ENCODE measurements at regions not wholly inside any gene's neighbourhood (a gene's known extent, or its start where the extent isn't known, plus 50 kb on each side); places are given as distances from the start of the nearest gene placed in this dataset.

DNA sequence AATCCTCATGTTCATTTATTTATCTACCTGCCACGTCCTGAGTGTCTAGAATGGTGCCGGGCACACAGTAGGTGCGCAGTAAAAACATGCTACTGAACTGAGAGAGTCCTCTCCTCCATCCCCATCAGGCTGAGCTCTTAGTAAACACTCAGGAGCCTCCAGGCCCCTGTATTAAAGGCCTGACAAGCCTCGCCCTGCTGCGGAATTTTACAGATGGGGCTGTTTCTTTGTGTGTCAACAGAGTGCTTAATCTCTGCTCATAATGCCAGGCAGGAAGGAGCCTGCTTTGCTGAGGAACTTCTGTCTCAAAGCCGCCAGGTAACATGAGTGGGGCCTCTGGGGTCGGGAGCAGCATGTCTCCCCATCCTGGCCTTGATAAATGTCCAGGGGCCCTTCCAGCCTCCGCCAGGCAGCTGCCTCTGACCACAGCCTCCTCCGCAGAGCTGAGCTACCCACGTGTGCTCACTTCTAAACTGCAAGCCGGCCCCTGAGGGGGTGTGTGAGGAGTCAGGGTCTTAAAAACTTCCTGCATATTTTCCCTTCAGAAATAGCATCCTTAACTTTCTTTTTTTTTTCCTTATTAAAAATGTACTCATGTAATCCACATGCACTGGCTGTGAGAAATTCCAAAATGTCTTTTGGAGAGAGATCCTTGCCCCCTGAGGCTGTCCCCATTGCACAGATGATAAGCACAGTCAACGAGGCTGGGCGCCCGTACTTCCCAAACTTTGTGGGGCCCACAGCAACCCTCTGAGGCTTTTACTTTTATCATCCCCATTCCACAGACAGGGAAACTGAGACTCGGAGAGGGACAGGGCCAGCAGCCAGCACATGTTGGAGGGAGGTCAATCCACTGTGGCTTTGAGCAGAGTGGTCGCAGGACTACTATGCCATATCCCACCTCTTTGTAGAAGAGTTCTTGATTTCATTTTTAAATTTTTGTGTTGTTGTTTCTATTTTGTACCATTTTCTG, 116.0 kb upstream of the NCOR2 start:
- Histone ChIP-seq H3K4me1 (peaks cover 2% of the 10 kb centered on the region), H3K9me3 (ENCODE audit: control insufficient read depth, low read length) (no peaks in the 10 kb centered on the region), H3K9ac (no peak overlapping the region), H3K79me2 (no peaks in the 10 kb centered on the region), H3K4me2 (ENCODE audit: low read length) (no peak overlapping the region), H3K27ac (no peak overlapping the region), H3K27me3 (ENCODE audit: control insufficient read depth, insufficient read depth, low read length) (no peaks in the 10 kb centered on the region), H2AFZ (no peak overlapping the region), H3K4me3 (ENCODE audit: low read depth, low read length) (no peak overlapping the region), H3K36me3 (ENCODE audit: control insufficient read depth, insufficient read depth, low read length) (no peaks in the 10 kb centered on the region)
- TF ChIP-seq, protein P1, sequence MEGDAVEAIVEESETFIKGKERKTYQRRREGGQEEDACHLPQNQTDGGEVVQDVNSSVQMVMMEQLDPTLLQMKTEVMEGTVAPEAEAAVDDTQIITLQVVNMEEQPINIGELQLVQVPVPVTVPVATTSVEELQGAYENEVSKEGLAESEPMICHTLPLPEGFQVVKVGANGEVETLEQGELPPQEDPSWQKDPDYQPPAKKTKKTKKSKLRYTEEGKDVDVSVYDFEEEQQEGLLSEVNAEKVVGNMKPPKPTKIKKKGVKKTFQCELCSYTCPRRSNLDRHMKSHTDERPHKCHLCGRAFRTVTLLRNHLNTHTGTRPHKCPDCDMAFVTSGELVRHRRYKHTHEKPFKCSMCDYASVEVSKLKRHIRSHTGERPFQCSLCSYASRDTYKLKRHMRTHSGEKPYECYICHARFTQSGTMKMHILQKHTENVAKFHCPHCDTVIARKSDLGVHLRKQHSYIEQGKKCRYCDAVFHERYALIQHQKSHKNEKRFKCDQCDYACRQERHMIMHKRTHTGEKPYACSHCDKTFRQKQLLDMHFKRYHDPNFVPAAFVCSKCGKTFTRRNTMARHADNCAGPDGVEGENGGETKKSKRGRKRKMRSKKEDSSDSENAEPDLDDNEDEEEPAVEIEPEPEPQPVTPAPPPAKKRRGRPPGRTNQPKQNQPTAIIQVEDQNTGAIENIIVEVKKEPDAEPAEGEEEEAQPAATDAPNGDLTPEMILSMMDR (IDR thresholded peaks at IDR 0.05), result no peak

GRCh38 chr12:124682425-124683151, 115.2 kb upstream of the NCOR2 start:
- H3K36me3 ChIP-seq (ENCODE audit: control insufficient read depth, insufficient read depth, low read length), result no peaks in the 10 kb centered on the region
- no peak overlapping the region for H2AFZ ChIP-seq
- H3K4me1 ChIP-seq, result peaks cover 2% of the 10 kb centered on the region
- TF ChIP-seq, protein P1 (IDR thresholded peaks at IDR 0.05), result no peak
- H3K79me2 ChIP-seq, result no peaks in the 10 kb centered on the region
- no peaks in the 10 kb centered on the region for H3K27me3 ChIP-seq (ENCODE audit: control insufficient read depth, insufficient read depth, low read length)
- H3K4me3 ChIP-seq (ENCODE audit: low read depth, low read length), result no peak overlapping the region
- peak overlapping the region; percentile 17 for H3K27ac ChIP-seq
- H3K9ac ChIP-seq, result no peak overlapping the region
- H3K9me3 ChIP-seq (ENCODE audit: control insufficient read depth, low read length), result no peaks in the 10 kb centered on the region
- H3K4me2 ChIP-seq (ENCODE audit: low read length), result no peak overlapping the region

DNA sequence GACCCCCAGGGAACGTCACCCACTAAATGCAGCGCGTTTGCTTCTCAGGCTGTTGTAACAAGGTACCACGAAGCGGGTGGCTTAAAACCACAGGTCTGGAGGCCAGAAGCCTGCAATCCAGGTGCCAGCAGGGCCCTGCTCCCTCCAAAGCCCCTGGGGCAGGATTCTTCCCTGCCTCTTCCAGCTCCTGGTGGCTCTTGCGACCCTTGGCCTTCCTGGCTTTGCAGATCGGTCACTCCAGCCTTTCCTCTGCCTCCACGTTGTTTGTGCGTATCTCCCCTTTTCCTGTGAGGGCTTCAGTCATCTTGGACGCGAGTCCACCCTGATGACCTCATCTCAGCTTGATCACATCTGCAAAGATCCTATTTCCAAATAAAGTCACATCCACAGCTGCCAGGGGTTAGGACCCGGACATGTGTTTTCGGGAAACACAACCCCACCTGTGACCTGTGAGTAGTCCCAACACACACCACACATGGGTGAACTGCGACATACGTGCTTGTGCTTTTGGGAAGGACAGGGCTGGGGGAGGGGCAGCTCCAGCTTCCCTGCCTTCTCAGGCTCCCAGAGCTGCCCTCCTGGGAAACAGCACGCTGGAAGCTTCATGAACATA, 114.5 kb upstream of the NCOR2 start:
- no peaks in the 10 kb centered on the region for H3K79me2 ChIP-seq
- peak overlapping the region; percentile 17 for H3K27ac ChIP-seq
- H3K9ac ChIP-seq, result no peak overlapping the region

DNA sequence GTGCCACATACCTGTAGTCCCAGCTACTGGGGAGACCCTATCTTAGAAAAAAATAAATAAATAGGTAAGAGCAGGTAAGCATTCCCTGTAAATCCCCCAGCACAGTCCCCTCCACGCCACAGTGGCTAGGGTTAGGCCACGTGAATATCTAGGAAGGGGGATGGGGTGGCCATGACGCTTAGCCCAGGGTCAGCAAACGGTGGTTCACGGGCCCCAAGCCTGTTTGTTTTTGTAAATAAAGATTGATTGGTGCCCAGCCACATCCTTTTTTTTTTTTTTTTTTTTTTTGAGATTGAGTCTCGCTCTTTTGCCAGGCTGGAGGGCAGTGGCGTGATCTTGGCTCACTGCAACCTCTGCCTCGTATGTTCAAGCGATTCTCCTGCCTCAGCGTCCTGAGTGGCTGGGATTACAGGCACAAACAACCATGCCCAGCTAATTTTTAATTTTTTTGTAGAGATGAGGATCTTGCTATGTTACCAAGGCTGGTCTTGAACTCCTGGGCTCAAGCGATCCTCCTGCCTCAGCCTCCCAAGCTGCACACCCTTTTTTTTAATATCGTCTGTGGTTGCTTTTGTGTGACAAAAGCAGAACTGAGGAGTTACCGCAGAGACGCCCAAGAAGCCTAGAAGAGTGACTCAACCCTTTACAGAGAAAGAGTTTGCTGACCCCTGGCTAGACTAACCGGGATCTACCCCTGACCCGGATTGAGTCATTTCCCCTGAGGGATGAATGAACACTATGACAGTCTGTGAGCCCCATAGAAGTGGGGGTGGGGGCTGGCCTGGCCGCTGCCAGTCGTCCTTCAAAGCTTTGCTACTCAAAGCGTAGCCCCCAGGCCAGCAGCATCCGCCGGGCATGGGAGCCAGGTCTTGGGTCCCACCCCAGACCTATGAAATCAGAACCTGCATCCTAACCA, 113.7 kb upstream of the NCOR2 start:
- H3K4me1 ChIP-seq, result peaks cover 2% of the 10 kb centered on the region
- TF ChIP-seq, protein P1 (IDR thresholded peaks at IDR 0.05), result no peak
- H3K79me2 ChIP-seq, result no peaks in the 10 kb centered on the region
- no peak overlapping the region for H2AFZ ChIP-seq
- no peaks in the 10 kb centered on the region for H3K9me3 ChIP-seq (ENCODE audit: control insufficient read depth, low read length)
- H3K27ac ChIP-seq, result peak overlapping the region; percentile 17
- H3K4me3 ChIP-seq (ENCODE audit: low read depth, low read length), result no peak overlapping the region
- no peak overlapping the region for H3K4me2 ChIP-seq (ENCODE audit: low read length)
- no peaks in the 10 kb centered on the region for H3K27me3 ChIP-seq (ENCODE audit: control insufficient read depth, insufficient read depth, low read length)
- H3K9ac ChIP-seq, result no peak overlapping the region
- H3K36me3 ChIP-seq (ENCODE audit: control insufficient read depth, insufficient read depth, low read length), result no peaks in the 10 kb centered on the region

More for the DNA sequence above, 114.5 kb upstream of the NCOR2 start:
- no peak overlapping the region for H2AFZ ChIP-seq
- TF ChIP-seq, protein P1 (IDR thresholded peaks at IDR 0.05), result no peak
- no peaks in the 10 kb centered on the region for H3K27me3 ChIP-seq (ENCODE audit: control insufficient read depth, insufficient read depth, low read length)
- no peak overlapping the region for H3K4me3 ChIP-seq (ENCODE audit: low read depth, low read length)
- no peak overlapping the region for H3K4me2 ChIP-seq (ENCODE audit: low read length)
- H3K9me3 ChIP-seq (ENCODE audit: control insufficient read depth, low read length), result no peaks in the 10 kb centered on the region
- no peaks in the 10 kb centered on the region for H3K36me3 ChIP-seq (ENCODE audit: control insufficient read depth, insufficient read depth, low read length)
- H3K4me1 ChIP-seq, result peaks cover 2% of the 10 kb centered on the region
